Thymus (tissue), 11 donors: ENCODE measurements at regions not wholly inside any gene's neighbourhood (a gene's known extent, or its start where the extent isn't known, plus 50 kb on each side); places are given as distances from the start of the nearest gene placed in this dataset.

Experiments used
- DNase-seq, 9 donors: peaks; one replicate each; pipeline ENCODE4 v3.0.0-alpha.2; 2013; ENCODE audit warnings: low spot score in 9 of 9, low read depth in 6 of 9, missing footprints in 1 of 9
- H3K27ac ChIP-seq, 2 donors: one replicate each; pipeline ENCODE4 v1.5.1; 2013; ENCODE audit warnings: control low read depth in 1 of 2, low read depth in 1 of 2, low read length in 1 of 2, mild to moderate bottlenecking in 1 of 2, moderate library complexity in 1 of 2
- H3K27me3 ChIP-seq, 2 donors: one replicate each; pipeline ENCODE4 v1.5.1; 2013; ENCODE audit warnings: low read length in 1 of 2; ENCODE audit not compliant: control insufficient read depth in 2 of 2, insufficient read depth in 1 of 2
- H3K36me3 ChIP-seq, 2 donors: one replicate each; pipeline ENCODE4 v1.5.1; 2013; ENCODE audit warnings: low read length in 1 of 2, mild to moderate bottlenecking in 1 of 2, moderate library complexity in 1 of 2; ENCODE audit not compliant: control insufficient read depth in 2 of 2, insufficient read depth in 2 of 2
- H3K4me1 ChIP-seq, 2 donors: one replicate each; pipeline ENCODE4 v1.5.1; 2013; ENCODE audit warnings: low read length in 2 of 2; ENCODE audit not compliant: control insufficient read depth in 2 of 2, insufficient read depth in 2 of 2
- H3K4me3 ChIP-seq, 2 donors: one replicate each; pipeline ENCODE4 v1.5.1; 2013; ENCODE audit warnings: low read length in 2 of 2, control low read depth in 1 of 2, mild to moderate bottlenecking in 1 of 2
- H3K9me3 ChIP-seq, 2 donors: one replicate each; pipeline ENCODE4 v1.5.1; 2013; ENCODE audit warnings: low read length in 1 of 2, mild to moderate bottlenecking in 1 of 2; ENCODE audit not compliant: control insufficient read depth in 2 of 2, insufficient read depth in 1 of 2
- WGBS: extraction: QIAGEN DNeasy Blood & Tissue Kit; methylation state at CpG from one replicate; pipeline ENCODE4 v1.1.7; 2013; 5-methylcytosine and 5-hydroxymethylcytosine counted together
- donor health status: healthy.

- Histone ChIP-seq H3K27me3 (peaks cover 0 to 2% of the 10 kb centered on the region in 2 donors), H3K27ac (no peak overlapping the region), H3K36me3 (no peaks in the 10 kb centered on the region), H3K4me1 (peaks cover 0 to 7% of the 10 kb centered on the region in 2 donors), H3K4me3 (no peak overlapping the region), H3K9me3 (peaks cover 0 to 14% of the 10 kb centered on the region in 2 donors)
- WGBS = 92% methylated on average over 22 of the region's 22 CpGs
- no peak for DNase-seq
Observed at GRCh38 chr16:85185303-85186100, 73.2 kb upstream of the CIBAR2 start.

GRCh38 chr16:85187002-85187401, 74.7 kb upstream of the CIBAR2 start:
- DNase-seq = no peak
- no peak overlapping the region for H3K27ac ChIP-seq
- peaks cover 0 to 2% of the 10 kb centered on the region in 2 donors for H3K27me3 ChIP-seq
- peaks cover 0 to 16% of the 10 kb centered on the region in 2 donors for H3K9me3 ChIP-seq
- no peak overlapping the region for H3K4me3 ChIP-seq
- 94% methylated on average over 13 of the region's 13 CpGs for WGBS
- H3K36me3 ChIP-seq = no peaks in the 10 kb centered on the region
- H3K4me1 ChIP-seq = peaks cover 0 to 7% of the 10 kb centered on the region in 2 donors

- no peak overlapping the region for H3K27ac ChIP-seq
- H3K4me3 ChIP-seq = no peak overlapping the region
- peaks cover 0 to 16% of the 10 kb centered on the region in 2 donors for H3K9me3 ChIP-seq
- H3K36me3 ChIP-seq = no peaks in the 10 kb centered on the region
- no peak for DNase-seq
- 87% methylated on average over 13 of the region's 13 CpGs for WGBS
- H3K4me1 ChIP-seq = peaks cover 0 to 7% of the 10 kb centered on the region in 2 donors
- peaks cover 0 to 2% of the 10 kb centered on the region in 2 donors for H3K27me3 ChIP-seq
Observed at GRCh38 chr16:85187447-85187846, 75.2 kb upstream of the CIBAR2 start.

GRCh38 chr16:85187886-85188285, 75.6 kb upstream of the CIBAR2 start:
- peaks cover 0 to 16% of the 10 kb centered on the region in 2 donors for H3K9me3 ChIP-seq
- 90% methylated on average over 12 of the region's 12 CpGs for WGBS
- H3K27me3 ChIP-seq = peaks cover 0 to 4% of the 10 kb centered on the region in 2 donors
- no peak overlapping the region for H3K4me3 ChIP-seq
- no peaks in the 10 kb centered on the region for H3K36me3 ChIP-seq
- DNase-seq = no peak
- H3K4me1 ChIP-seq = peaks cover 0 to 7% of the 10 kb centered on the region in 2 donors
- no peak overlapping the region for H3K27ac ChIP-seq

GRCh38 chr16:85188822-85189672, 76.8 kb upstream of the CIBAR2 start:
- Histone ChIP-seq H3K27ac (no peak overlapping the region), H3K4me1 (peaks cover 0 to 7% of the 10 kb centered on the region in 2 donors)
- 98% methylated on average over 3 of the region's 3 CpGs for WGBS

GRCh38 chr16:85190572-85190971, 78.3 kb upstream of the CIBAR2 start:
- Histone ChIP-seq H3K27ac (no peak overlapping the region), H3K36me3 (no peaks in the 10 kb centered on the region), H3K4me1 (peaks cover 0 to 7% of the 10 kb centered on the region in 2 donors), H3K27me3 (peaks cover 0 to 4% of the 10 kb centered on the region in 2 donors), H3K9me3 (peaks cover 0 to 4% of the 10 kb centered on the region in 2 donors), H3K4me3 (no peak overlapping the region)
- WGBS = 95% methylated on average over 2 of the region's 2 CpGs
- no peak for DNase-seq

More at GRCh38 chr16:85188822-85189672, 76.8 kb upstream of the CIBAR2 start:
- Histone ChIP-seq H3K27me3 (peaks cover 0 to 4% of the 10 kb centered on the region in 2 donors), H3K9me3 (peaks cover 0 to 13% of the 10 kb centered on the region in 2 donors), H3K4me3 (no peak overlapping the region), H3K36me3 (no peaks in the 10 kb centered on the region)
- DNase-seq = no peak

- peaks cover 0 to 7% of the 10 kb centered on the region in 2 donors for H3K4me1 ChIP-seq
- DNase-seq = no peak
- H3K27ac ChIP-seq = no peak overlapping the region
- H3K9me3 ChIP-seq = peaks cover 0 to 4% of the 10 kb centered on the region in 2 donors
- H3K27me3 ChIP-seq = peaks cover 0 to 4% of the 10 kb centered on the region in 2 donors
- H3K4me3 ChIP-seq = no peak overlapping the region
- whole genome bisulfite sequencing = 96% methylated on average over 19 of the region's 19 CpGs
- no peaks in the 10 kb centered on the region for H3K36me3 ChIP-seq
Observed at GRCh38 chr16:85191341-85191965, 79.2 kb upstream of the CIBAR2 start.

- no peak overlapping the region for H3K27ac ChIP-seq
- 96% methylated on average over 20 of the region's 20 CpGs for WGBS
- DNase-seq = no peak
- no peaks in the 10 kb centered on the region for H3K36me3 ChIP-seq
- peaks cover 0 to 7% of the 10 kb centered on the region in 2 donors for H3K4me1 ChIP-seq
- H3K9me3 ChIP-seq = peaks cover 0 to 4% of the 10 kb centered on the region in 2 donors
- no peak overlapping the region for H3K4me3 ChIP-seq
- peaks cover 0 to 4% of the 10 kb centered on the region in 2 donors for H3K27me3 ChIP-seq
Observed at GRCh38 chr16:85192238-85193114, 80.2 kb upstream of the CIBAR2 start.
